ENCODE measurements at regions not wholly inside any gene's neighbourhood (a gene's known extent, or its start where the extent isn't known, plus 50 kb on each side); places are given as distances from the start of the nearest gene placed in this dataset.

- no peak overlapping the region for H3K4me3 ChIP-seq (ENCODE audit: low read depth, low read length)
- TF ChIP-seq, protein P1, sequence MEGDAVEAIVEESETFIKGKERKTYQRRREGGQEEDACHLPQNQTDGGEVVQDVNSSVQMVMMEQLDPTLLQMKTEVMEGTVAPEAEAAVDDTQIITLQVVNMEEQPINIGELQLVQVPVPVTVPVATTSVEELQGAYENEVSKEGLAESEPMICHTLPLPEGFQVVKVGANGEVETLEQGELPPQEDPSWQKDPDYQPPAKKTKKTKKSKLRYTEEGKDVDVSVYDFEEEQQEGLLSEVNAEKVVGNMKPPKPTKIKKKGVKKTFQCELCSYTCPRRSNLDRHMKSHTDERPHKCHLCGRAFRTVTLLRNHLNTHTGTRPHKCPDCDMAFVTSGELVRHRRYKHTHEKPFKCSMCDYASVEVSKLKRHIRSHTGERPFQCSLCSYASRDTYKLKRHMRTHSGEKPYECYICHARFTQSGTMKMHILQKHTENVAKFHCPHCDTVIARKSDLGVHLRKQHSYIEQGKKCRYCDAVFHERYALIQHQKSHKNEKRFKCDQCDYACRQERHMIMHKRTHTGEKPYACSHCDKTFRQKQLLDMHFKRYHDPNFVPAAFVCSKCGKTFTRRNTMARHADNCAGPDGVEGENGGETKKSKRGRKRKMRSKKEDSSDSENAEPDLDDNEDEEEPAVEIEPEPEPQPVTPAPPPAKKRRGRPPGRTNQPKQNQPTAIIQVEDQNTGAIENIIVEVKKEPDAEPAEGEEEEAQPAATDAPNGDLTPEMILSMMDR (IDR thresholded peaks at IDR 0.05; ENCODE audit: insufficient read depth, low read length, missing control alignments) = no peak
- ChIA-PET CTCF (no interaction called here), POLR2A (no interaction called here)
- no peak for DNase-seq (ENCODE audit: low read depth, low spot score)
These were observed 162.5 kb upstream of the RAB6C start for GRCh38 chr2:129816813-129817574.

DNA sequence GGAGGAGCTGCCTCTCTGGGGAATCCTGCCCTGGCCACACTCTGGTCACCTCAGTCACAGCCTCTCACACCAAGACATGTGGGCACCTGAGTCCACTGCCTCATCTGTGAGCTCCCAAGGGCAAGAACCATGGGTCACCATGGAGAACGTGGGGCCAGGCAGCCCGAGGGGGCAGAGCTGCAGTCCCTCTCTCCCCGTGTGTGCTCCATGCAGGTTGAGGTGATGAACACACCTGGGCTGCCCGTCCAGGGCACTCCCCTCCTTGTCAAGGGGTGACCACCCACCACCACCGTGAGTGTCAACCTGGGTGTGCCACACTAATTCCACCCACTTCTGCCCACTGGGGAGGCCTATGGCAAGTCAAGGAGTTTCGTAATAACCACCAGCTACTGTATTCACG is 159.6 kb upstream of the RAB6C start:
- DNase-seq (ENCODE audit: low read depth, low spot score) = no peak
- ChIA-PET POLR2A (no interaction called here), CTCF (no interaction called here)
- H3K4me3 ChIP-seq (ENCODE audit: low read depth, low read length) = no peak overlapping the region
- TF ChIP-seq, protein P1 (IDR thresholded peaks at IDR 0.05; ENCODE audit: insufficient read depth, low read length, missing control alignments) = no peak

DNA sequence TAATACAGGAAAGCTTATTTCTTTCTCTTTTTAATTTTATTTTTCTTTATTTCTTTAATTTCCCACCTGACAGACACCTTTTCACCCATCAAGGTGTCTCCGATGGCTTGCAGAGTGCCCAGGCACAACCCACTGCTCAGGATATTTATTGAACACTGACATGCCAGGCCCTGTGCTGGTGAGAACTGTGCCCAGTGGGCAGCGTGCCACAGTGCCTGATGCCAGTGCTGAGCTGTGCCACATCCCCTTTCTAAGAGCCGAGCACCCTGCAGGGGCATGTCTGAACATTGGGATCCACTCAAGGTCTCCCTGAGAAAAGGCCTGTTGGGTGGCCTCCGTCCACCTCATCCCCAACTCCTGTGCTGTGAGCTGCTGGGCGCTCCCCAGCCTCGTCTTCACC is 158.6 kb upstream of the RAB6C start:
- TF ChIP-seq, protein P1 (IDR thresholded peaks at IDR 0.05; ENCODE audit: insufficient read depth, low read length, missing control alignments) = no peak
- DNase-seq (ENCODE audit: low read depth, low spot score) = no peak
- CTCF ChIA-PET = no interaction called here
- POLR2A ChIA-PET = no interaction called here
- no peak overlapping the region for H3K4me3 ChIP-seq (ENCODE audit: low read depth, low read length)

DNA sequence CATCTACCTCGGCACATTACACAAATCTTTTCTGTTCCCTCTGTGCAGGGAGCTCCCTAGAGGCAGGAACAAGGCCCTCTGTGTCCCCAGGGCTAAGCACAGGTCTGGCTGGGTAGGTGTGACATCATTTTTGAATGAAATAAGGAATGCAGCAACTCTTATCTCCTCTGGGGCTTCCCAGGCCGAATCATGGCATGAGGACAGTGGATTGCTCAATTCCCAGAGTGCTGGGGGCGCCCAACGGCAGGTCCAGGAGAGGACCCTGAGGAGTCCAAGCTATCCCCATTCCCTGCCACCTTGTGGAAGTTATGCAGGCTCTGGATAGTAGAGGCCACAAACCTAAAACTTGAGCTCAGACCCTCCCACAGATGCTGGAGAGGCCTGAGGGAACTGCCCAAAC is 158.0 kb upstream of the RAB6C start:
- CTCF ChIA-PET = no interaction called here
- POLR2A ChIA-PET = no interaction called here
- H3K4me3 ChIP-seq (ENCODE audit: low read depth, low read length) = no peak overlapping the region
- DNase-seq (ENCODE audit: low read depth, low spot score) = no peak
- TF ChIP-seq, protein P1 (IDR thresholded peaks at IDR 0.05; ENCODE audit: insufficient read depth, low read length, missing control alignments) = no peak

GRCh38 chr2:129823044-129823443 is 156.4 kb upstream of the RAB6C start:
- ChIA-PET CTCF (no interaction called here), POLR2A (no interaction called here)
- TF ChIP-seq, protein P1 (IDR thresholded peaks at IDR 0.05; ENCODE audit: insufficient read depth, low read length, missing control alignments) = no peak
- DNase-seq (ENCODE audit: low read depth, low spot score) = no peak
- no peak overlapping the region for H3K4me3 ChIP-seq (ENCODE audit: low read depth, low read length)

DNA sequence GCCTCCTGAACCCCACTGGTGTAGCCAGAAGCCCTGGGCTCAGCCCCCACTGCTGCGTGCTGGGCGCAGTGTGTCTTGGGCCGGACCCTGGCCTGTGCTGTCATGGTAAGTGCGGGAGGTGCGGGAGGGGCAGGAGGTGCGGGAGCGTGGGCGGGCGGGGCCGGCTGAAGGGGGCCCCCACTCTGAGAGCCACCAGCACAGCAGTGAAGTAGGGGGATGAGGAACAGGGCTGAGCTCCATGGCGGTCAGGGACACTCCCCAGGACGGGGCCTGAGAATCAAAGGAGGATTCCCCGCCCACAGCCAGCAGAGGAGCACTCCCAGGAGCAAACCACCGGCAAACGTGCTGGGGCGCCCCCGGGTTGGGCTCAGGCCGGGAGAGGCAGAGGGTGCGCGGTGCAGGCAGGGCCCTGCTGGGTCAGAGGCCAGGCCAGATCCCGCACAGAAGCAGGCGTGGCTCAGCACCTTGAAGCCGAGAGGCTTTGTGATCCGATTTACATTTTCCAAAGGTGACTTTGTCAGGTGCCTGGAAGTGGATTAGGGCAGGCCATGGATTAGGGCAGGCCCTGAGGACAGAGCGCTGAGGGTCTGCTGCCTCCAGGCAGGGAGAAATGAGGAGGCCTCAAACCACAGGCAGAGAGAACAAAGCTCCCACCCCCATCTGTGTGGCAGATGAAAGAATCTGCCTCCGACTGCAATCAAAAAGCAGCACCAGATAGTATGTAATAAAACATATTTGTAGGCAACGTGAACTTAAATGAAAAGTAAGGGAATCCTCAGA is 152.0 kb upstream of the RAB6C start:
- TF ChIP-seq, protein P1 (IDR thresholded peaks at IDR 0.05; ENCODE audit: insufficient read depth, low read length, missing control alignments) = no peak
- no peak for DNase-seq (ENCODE audit: low read depth, low spot score)
- no peak overlapping the region for H3K4me3 ChIP-seq (ENCODE audit: low read depth, low read length)
- CTCF ChIA-PET = no interaction called here
- POLR2A ChIA-PET = no interaction called here

All from AG04449 (cell line).